ENCODE measurements at regions not wholly inside any gene's neighbourhood (a gene's known extent, or its start where the extent isn't known, plus 50 kb on each side); places are given as distances from the start of the nearest gene placed in this dataset.

GRCh38 chr9:108483676-108484075 lies 372.1 kb downstream of the ACTL7B start:
- no peak overlapping the region for H4K8ac ChIP-seq (replicated peaks; ENCODE audit: insufficient read length, low read depth, low read length)
- no peak overlapping the region for H3K27ac Mint-ChIP-seq
- H3K4me3 Mint-ChIP-seq = no peak overlapping the region
- no peak overlapping the region for H2BK120ac ChIP-seq (ENCODE audit: low read depth, low read length, poor library complexity, severe bottlenecking)
- no peaks in the 10 kb centered on the region for H3K79me1 ChIP-seq (ENCODE audit: insufficient read depth, low read depth, low read length, poor library complexity, severe bottlenecking)
- H3K27me3 Mint-ChIP-seq (ENCODE audit: low read depth) = no peaks in the 10 kb centered on the region
- no peak overlapping the region for H3K9ac ChIP-seq (ENCODE audit: extremely low read depth, insufficient read length, low read length)
- H3K14ac ChIP-seq (ENCODE audit: insufficient read depth, low read length) = no peak overlapping the region; the same call in 1 of the 2 replicates
- no peaks in the 10 kb centered on the region for H3K36me3 Mint-ChIP-seq (ENCODE audit: insufficient read depth in 1 of 3, low read depth in 3 of 3)
- no peak overlapping the region for H3K4ac ChIP-seq (ENCODE audit: low read depth, low read length)
- no peak overlapping the region for H4K91ac ChIP-seq (ENCODE audit: insufficient read length, low read depth, low read length)
- no peak overlapping the region for H3K23ac ChIP-seq (ENCODE audit: insufficient read length, low read depth, low read length)
- DNase-seq = no peak
- no peak overlapping the region for H2BK20ac ChIP-seq (ENCODE audit: low read depth, low read length, poor library complexity, severe bottlenecking)
- no peak overlapping the region for H2AFZ ChIP-seq (ENCODE audit: low read length)
- no peak overlapping the region for H3T11ph ChIP-seq (ENCODE audit: low read length)
- no peaks in the 10 kb centered on the region for H3K79me2 ChIP-seq (ENCODE audit: insufficient read depth, low read length)
- no peaks in the 10 kb centered on the region for H3K9me3 Mint-ChIP-seq
- H4K20me1 ChIP-seq (ENCODE audit: control insufficient read depth, insufficient read depth, insufficient read length) = no peaks in the 10 kb centered on the region
- WGBS (ENCODE audit: extremely low coverage, insufficient read length, low lambda C conversion rate) = no CpG with 5 or more reads among the region's 2 CpGs
- no peak overlapping the region for H2BK12ac ChIP-seq (ENCODE audit: insufficient read length, low read depth, low read length)
- H2BK15ac ChIP-seq (ENCODE audit: low read depth, low read length) = no peak overlapping the region
- no peak overlapping the region for H3K56ac ChIP-seq (ENCODE audit: insufficient read length, low read depth, low read length)
- TF ChIP-seq CTCF (conservative IDR thresholded peaks at IDR 0.05) = no peak
- H3K9me3 ChIP-seq (ENCODE audit: control insufficient read depth, low read depth, low read length) = no peaks in the 10 kb centered on the region
- no peaks in the 10 kb centered on the region for H3K27me3 ChIP-seq (ENCODE audit: insufficient read depth, low read length)
- peaks cover 4 to 6% of the 10 kb centered on the region in 2 experiments; a peak in 2 of 4 replicates for H3K4me1 Mint-ChIP-seq
- no peak overlapping the region for H4K5ac ChIP-seq (ENCODE audit: insufficient read length, low read depth, low read length)
- no peaks in the 10 kb centered on the region for H3K4me1 ChIP-seq (ENCODE audit: insufficient read depth, low read length)
- H2BK5ac ChIP-seq (ENCODE audit: insufficient read length, low read length) = no peak overlapping the region
- H3K27ac ChIP-seq (ENCODE audit: insufficient read length, low read depth, low read length) = no peak overlapping the region
- no peak overlapping the region for H3K4me2 ChIP-seq (ENCODE audit: insufficient read depth, insufficient read length, low read length)
- no peaks in the 10 kb centered on the region for H3K23me2 ChIP-seq (ENCODE audit: insufficient read length, low read depth, low read length, poor library complexity, severe bottlenecking)
- H2AK5ac ChIP-seq (ENCODE audit: insufficient read length, low read length) = no peak overlapping the region
- H3K18ac ChIP-seq (ENCODE audit: insufficient read length, low read depth, low read length) = no peak overlapping the region
